ENCODE measurements at regions not wholly inside any gene's neighbourhood (a gene's known extent, or its start where the extent isn't known, plus 50 kb on each side); places are given as distances from the start of the nearest gene placed in this dataset.
"Not testable (repeated sequence)": the region's sequence is repeated elsewhere in the genome, so short reads cannot be mapped to it uniquely, and the experiment has no call there.

GRCh38 chr5:82748688-82749460 is 328.3 kb downstream of the TMEM167A start:
- no peak for DNase-seq

DNA sequence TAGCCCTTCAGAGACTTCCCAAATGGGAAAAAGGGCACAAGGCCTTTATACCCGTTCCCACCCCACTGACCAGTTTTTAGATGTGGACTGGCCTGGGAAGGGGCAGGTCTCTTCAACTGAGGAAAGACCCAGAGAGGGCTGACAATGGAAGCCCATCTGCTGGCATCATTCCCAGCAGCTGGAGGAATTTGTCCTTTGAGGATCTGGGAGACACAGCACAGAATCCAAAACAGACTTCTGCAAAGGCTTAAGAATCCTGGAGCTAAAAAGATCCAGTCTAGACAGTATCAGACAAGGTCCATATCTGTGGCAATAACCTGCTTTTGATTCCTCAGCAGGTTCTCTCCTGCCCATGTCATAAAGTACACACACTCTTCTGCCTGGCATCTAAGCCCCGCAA is 329.2 kb downstream of the TMEM167A start:
- no peak for DNase-seq

GRCh38 chr5:82745016-82745415 is 332.2 kb downstream of the TMEM167A start:
- no peak for DNase-seq

DNA sequence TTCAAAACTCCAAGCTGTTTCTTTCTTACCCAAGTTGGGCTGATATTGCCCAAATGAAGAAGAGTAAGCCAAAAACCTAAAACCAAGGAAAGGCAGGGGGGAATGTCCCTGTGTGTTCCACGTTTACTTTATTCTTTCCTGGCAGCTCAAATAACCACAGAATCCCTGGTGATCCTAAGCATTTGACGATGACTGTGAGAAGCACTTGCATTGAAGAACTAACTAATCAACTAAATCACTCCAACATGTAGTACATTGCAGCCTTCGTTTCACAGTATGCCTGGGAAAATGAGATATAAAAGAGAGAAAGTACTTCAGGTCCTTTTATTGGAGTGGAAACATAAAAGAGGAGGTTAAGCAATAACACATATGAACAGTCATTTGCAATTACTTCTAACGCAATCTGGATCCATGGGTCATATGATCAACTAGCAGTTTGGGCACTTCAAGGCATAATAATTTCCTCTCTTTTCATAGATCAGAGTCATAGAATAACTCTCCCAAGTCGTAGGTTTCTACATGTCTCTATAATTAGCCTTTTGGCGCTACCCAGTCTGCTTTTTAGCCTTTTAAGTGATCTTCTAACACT is 338.4 kb downstream of the TMEM167A start:
- no peak for DNase-seq

GRCh38 chr5:82735160-82735789 is 341.9 kb downstream of the TMEM167A start:
- no peak for DNase-seq

- DNase-seq: no peak
Measured at GRCh38 chr5:82734347-82734746, 342.8 kb downstream of the TMEM167A start.

DNA sequence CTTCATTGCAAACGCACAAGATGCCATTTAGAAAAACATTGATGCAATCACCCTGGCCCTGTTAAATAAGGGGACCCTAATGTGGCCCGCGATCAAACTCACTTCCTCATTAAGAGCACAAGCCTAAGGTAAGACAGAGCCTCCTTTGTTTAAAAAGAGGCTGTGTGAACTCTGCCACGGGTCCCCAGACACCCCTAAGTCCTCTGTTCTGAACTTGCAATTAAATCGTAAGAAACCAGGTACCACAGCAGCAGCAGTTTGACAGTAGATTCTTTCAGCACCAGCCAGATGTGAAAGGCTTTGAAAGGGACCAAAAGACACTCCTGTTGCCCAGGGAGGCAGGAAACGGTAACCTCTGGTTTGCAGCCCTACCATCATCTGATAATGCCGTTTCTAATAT is 346.3 kb downstream of the TMEM167A start:
- no peak for DNase-seq

DNA sequence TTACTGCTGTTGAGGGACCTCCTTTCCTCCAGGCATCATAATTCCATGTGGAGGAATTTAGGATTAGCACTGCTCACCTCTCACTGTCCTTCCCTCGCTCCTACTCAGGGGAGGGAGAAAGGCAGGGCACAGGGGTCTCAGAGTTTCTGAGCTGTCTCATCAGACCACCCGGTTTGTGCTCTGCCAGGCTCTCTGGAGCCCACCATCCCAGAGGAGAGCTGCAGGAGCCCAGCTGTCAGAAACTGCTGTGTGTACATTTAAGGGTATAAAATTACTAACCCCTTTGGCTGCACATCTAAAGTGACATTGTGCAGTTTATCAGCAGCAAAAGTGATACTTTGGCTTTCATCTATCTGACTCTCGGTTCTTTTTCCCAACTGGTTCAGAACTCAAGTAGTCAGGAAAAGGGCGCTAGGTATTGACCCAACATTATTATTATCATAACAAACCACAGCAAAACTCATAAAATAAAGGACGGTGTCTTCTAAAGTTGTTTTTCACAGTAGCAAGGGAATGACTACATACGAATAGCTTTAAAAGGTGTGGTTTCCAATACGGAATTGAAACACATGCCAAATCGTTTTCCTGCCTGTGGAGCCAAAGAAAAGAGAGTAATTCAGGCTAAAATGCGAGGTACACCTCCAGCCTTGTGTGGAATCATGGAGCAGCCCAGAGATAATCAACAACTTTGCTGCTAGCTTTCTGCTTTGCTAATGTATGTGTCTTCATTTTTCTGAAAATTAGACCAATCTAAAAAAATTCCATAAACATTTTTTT is 348.1 kb downstream of the TMEM167A start:
- DNase-seq: no peak

GRCh38 chr5:82723168-82723567 is 354.0 kb downstream of the TMEM167A start:
- no peak for DNase-seq

- no peak for DNase-seq
Measured at GRCh38 chr5:82721087-82721410, 356.1 kb downstream of the TMEM167A start.

GRCh38 chr5:82720213-82721086 is 356.7 kb downstream of the TMEM167A start:
- no peak for DNase-seq

- no peak for DNase-seq
Measured at GRCh38 chr5:82719368-82719767, 357.8 kb downstream of the TMEM167A start.

GRCh38 chr5:82717738-82718137 is 359.5 kb downstream of the TMEM167A start:
- no peak for DNase-seq

DNA sequence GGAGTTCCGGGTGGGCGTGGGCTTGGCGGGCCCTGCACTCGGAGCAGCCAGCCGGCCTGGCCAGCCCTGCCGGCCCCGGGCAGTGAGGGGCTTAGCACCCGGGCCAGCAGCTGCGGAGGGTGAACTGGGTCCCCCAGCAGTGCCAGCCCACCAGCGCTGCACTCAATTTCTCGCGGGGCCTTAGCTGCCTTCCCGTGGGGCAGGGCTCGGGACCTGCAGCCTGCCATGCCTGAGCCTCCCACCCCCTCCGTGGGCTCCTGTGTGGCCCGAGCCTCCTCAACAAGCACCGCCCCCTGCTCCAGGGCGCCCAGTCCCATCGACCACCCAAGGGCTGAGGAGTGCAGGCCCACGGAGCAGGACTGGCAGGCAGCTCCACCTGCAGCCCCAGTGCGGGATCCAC is 362.5 kb downstream of the TMEM167A start:
- not testable (repeated sequence) for DNase-seq

- DNase-seq: no peak
Measured at GRCh38 chr5:82713811-82714210, 363.4 kb downstream of the TMEM167A start.

- no peak for DNase-seq
Measured at GRCh38 chr5:82707741-82708140, 369.5 kb downstream of the TMEM167A start.

DNA sequence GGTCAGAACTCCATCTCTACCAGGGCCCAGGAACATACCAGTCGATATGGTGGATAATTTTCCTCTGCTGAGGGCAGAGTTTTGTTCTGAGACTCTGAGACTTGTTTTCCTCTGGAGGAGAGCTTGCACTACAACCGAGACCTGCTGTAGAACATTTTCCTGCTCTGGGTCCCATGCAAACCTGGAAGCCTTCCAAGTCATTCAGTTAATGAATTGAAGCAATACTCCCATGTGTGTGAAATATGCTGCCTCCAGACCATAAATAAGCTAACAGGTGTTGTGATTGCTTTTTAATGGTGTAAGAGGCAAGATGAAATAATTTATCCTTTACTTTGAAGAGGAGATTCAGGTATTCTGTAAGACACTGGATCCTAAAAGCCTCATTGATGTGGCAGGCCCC is 372.8 kb downstream of the TMEM167A start:
- no peak for DNase-seq

- no peak for DNase-seq
Measured at GRCh38 chr5:82702046-82702445, 375.1 kb downstream of the TMEM167A start.

- DNase-seq: no peak
Measured at GRCh38 chr5:82699737-82700136, 377.5 kb downstream of the TMEM167A start.

DNA sequence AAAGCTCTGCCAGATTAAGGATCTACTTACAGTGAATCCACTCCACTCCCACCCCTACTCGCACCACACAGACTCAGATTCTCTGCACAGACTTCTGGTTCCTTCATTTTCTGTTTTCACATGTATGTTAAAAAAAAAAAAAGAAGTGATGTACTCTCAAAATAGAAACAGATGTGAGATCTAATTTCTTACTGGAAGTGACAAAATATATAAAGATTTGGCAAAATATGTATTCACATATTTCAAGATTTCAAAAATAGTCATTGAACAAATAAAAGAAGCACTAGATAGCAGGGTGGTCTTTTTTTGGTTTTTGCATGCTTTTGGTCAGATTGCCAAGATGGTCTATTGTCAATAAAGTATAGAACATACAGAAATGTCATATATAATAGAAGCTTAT is 379.2 kb downstream of the TMEM167A start:
- no peak for DNase-seq

- no peak for DNase-seq
Measured at GRCh38 chr5:82694711-82695285, 382.4 kb downstream of the TMEM167A start.

GRCh38 chr5:82692826-82693225 is 384.4 kb downstream of the TMEM167A start:
- DNase-seq: no peak

Data from central memory CD4-positive, alpha-beta T cell (primary cell).